ENCODE measurements at regions not wholly inside any gene's neighbourhood (a gene's known extent, or its start where the extent isn't known, plus 50 kb on each side); places are given as distances from the start of the nearest gene placed in this dataset.
A peak's percentile ranks its signal among the peaks of the same experiment; 100 is the strongest.
"Not testable (repeated sequence)": the region's sequence is repeated elsewhere in the genome, so short reads cannot be mapped to it uniquely, and the experiment has no call there.

GRCh38 chr12:76971216-76971879 lies 92.5 kb upstream of the CSRP2 start:
- DNase-seq = not testable (repeated sequence)

- no peak for DNase-seq
Measured at GRCh38 chr12:76967181-76967885, 88.5 kb upstream of the CSRP2 start.

- no peak for DNase-seq
Measured at GRCh38 chr12:76964784-76965571, 86.2 kb upstream of the CSRP2 start.

GRCh38 chr12:76962099-76962498 lies 83.3 kb upstream of the CSRP2 start:
- DNase-seq = no peak

- DNase-seq = no peak
Measured at GRCh38 chr12:76957301-76957700, 78.5 kb upstream of the CSRP2 start.

- DNase-seq = no peak
Measured at GRCh38 chr12:76952995-76953394, 74.2 kb upstream of the CSRP2 start.

GRCh38 chr12:76948879-76949278 lies 70.1 kb upstream of the CSRP2 start:
- no peak for DNase-seq

- no peak for DNase-seq
Measured at GRCh38 chr12:76947304-76947703, 68.5 kb upstream of the CSRP2 start.

- DNase-seq = no peak
Measured at GRCh38 chr12:76946446-76946845, 67.6 kb upstream of the CSRP2 start.

- DNase-seq = no peak
Measured at GRCh38 chr12:76945867-76946266, 67.0 kb upstream of the CSRP2 start.

- DNase-seq = no peak
Measured at GRCh38 chr12:76944892-76945291, 66.1 kb upstream of the CSRP2 start.

GRCh38 chr12:76943008-76943407 lies 64.2 kb upstream of the CSRP2 start:
- no peak for DNase-seq

GRCh38 chr12:76942267-76942666 lies 63.4 kb upstream of the CSRP2 start:
- DNase-seq = no peak

- no peak for DNase-seq
Measured at GRCh38 chr12:76940671-76941445, 62.0 kb upstream of the CSRP2 start.

GRCh38 chr12:76939701-76940100 lies 60.9 kb upstream of the CSRP2 start:
- no peak for DNase-seq

GRCh38 chr12:76936275-76937193 lies 57.7 kb upstream of the CSRP2 start:
- peak; percentile 24 for DNase-seq

- DNase-seq = not testable (repeated sequence)
Measured at GRCh38 chr12:76933392-76933791, 54.6 kb upstream of the CSRP2 start.

GRCh38 chr12:76929499-76929898 lies 50.7 kb upstream of the CSRP2 start:
- no peak for DNase-seq

All from retina (tissue), 1 donor.